GM19372 (cell line): ENCODE measurements at regions not wholly inside any gene's neighbourhood (a gene's known extent, or its start where the extent isn't known, plus 50 kb on each side); places are given as distances from the start of the nearest gene placed in this dataset.
"Not testable (repeated sequence)": the region's sequence is repeated elsewhere in the genome, so short reads cannot be mapped to it uniquely, and the experiment has no call there.

Experiments used
- ATAC-seq: cut with Tn5 transposase; IDR thresholded peaks from one replicate; pipeline ENCODE4 v1.9.1; 2021; ENCODE audit warnings: mild to moderate bottlenecking, low read depth, moderate library complexity; ENCODE audit not compliant: unreplicated experiment

GRCh38 chr3:140752499-140752898 is 74.6 kb downstream of the TRIM42 start:
- ATAC-seq: no peak

GRCh38 chr3:140753865-140754754 is 76.2 kb downstream of the TRIM42 start:
- ATAC-seq: peak; percentile 50

- no peak for ATAC-seq
Measured at GRCh38 chr3:140754936-140755335, 77.1 kb downstream of the TRIM42 start.

GRCh38 chr3:140756240-140757016 is 78.6 kb downstream of the TRIM42 start:
- peak; percentile 56 for ATAC-seq

GRCh38 chr3:140758791-140759444 is 81.1 kb downstream of the TRIM42 start:
- no peak for ATAC-seq

- no peak for ATAC-seq
Measured at GRCh38 chr3:140760324-140761075, 82.6 kb downstream of the TRIM42 start.

GRCh38 chr3:140761076-140761639 is 83.3 kb downstream of the TRIM42 start:
- no peak for ATAC-seq

- ATAC-seq: no peak
Measured at GRCh38 chr3:140762746-140763145, 84.9 kb downstream of the TRIM42 start.

- ATAC-seq: no peak
Measured at GRCh38 chr3:140763532-140763931, 85.7 kb downstream of the TRIM42 start.

- ATAC-seq: no peak
Measured at GRCh38 chr3:140765246-140765645, 87.4 kb downstream of the TRIM42 start.

GRCh38 chr3:140766465-140766864 is 88.6 kb downstream of the TRIM42 start:
- ATAC-seq: no peak

- ATAC-seq: no peak
Measured at GRCh38 chr3:140767566-140767965, 89.7 kb downstream of the TRIM42 start.

GRCh38 chr3:140768941-140769340 is 91.1 kb downstream of the TRIM42 start:
- ATAC-seq: no peak

GRCh38 chr3:140769951-140770350 is 92.1 kb downstream of the TRIM42 start:
- no peak for ATAC-seq

GRCh38 chr3:140770977-140771667 is 93.3 kb downstream of the TRIM42 start:
- ATAC-seq: no peak

GRCh38 chr3:140777631-140778233 is 99.9 kb downstream of the TRIM42 start:
- ATAC-seq: no peak

GRCh38 chr3:140791368-140791767 is 113.5 kb downstream of the TRIM42 start:
- ATAC-seq: no peak

- ATAC-seq: no peak
Measured at GRCh38 chr3:140794507-140794906, 116.6 kb downstream of the TRIM42 start.

GRCh38 chr3:140802898-140803297 is 125.0 kb downstream of the TRIM42 start:
- ATAC-seq: not testable (repeated sequence)
